Neutrophil (primary cell): ENCODE measurements at regions not wholly inside any gene's neighbourhood (a gene's known extent, or its start where the extent isn't known, plus 50 kb on each side); places are given as distances from the start of the nearest gene placed in this dataset.

ENCODE experiments used
- H3K27ac ChIP-seq: fragments of 200-600 bp; sonication (generic); 2 replicates; pipeline ENCODE4 v1.5.1; 2016; ENCODE audit warnings: mild to moderate bottlenecking, moderate library complexity
- H3K27me3 ChIP-seq: fragments of 200-600 bp; sonication (generic); 2 replicates; pipeline ENCODE4 v1.6.0; 2016; ENCODE audit warnings: mild to moderate bottlenecking
- H3K36me3 ChIP-seq: fragments of 200-600 bp; sonication (generic); 2 replicates; pipeline ENCODE4 v1.5.1; 2017
- H3K4me1 ChIP-seq, 2 experiments: fragments of 200-600 bp in 1 of 2; sonication (generic) in 1 of 2; 1 replicate in 1 of 2; 2 replicates in 1 of 2; pipeline versions ENCODE4 v1.5.1 to v1.6.1; 2013 to 2016; ENCODE audit warnings: low read depth in 1 of 2, low read length in 1 of 2, mild to moderate bottlenecking in 1 of 2, moderate library complexity in 1 of 2; ENCODE audit not compliant: control insufficient read depth in 1 of 2, insufficient read depth in 1 of 2
- H3K4me3 ChIP-seq, 2 experiments: fragments of 200-600 bp in 1 of 2; sonication (generic) in 1 of 2; 1 replicate in 1 of 2; 2 replicates in 1 of 2; pipeline ENCODE4 v1.5.1; 2013 to 2016; ENCODE audit warnings: low read depth in 1 of 2, low read length in 1 of 2, mild to moderate bottlenecking in 1 of 2, moderate library complexity in 1 of 2
- H3K9me3 ChIP-seq: fragments of 200-600 bp; sonication (generic); 2 replicates; pipeline ENCODE4 v1.5.1; 2016
- TF ChIP-seq, protein P1 (sequence below): fragments of 200-600 bp; sonication (generic); IDR thresholded peaks from 2 replicates; pipeline ENCODE4 v1.5.1; 2016; ENCODE audit warnings: antibody characterized with exemption

DNA sequence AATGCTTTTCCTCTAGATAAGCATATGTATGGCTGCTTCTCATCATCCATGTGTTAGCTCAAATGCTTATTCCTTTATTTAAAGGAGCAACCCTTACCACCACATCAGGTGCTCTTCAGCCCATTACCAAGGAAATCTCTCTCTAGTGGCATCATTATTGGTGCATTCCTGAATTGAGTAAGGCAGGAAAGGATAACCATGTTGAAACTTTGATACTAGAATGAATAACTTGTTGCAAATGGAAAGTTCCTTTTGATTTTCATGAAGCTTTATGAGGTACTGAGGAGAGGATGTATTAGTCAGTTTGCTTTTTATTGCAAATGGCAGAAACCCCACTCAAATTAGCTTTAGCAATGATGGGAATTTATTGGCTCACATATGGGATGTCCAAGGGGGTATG is 212.3 kb upstream of the FGF13 start:
- Histone ChIP-seq H3K4me1 (peaks cover 5 to 10% of the 10 kb centered on the region in 2 experiments), H3K27me3 (no peaks in the 10 kb centered on the region), H3K9me3 (no peaks in the 10 kb centered on the region), H3K36me3 (no peaks in the 10 kb centered on the region), H3K27ac (no peak overlapping the region), H3K4me3 (no peak overlapping the region)
- TF ChIP-seq, protein P1, sequence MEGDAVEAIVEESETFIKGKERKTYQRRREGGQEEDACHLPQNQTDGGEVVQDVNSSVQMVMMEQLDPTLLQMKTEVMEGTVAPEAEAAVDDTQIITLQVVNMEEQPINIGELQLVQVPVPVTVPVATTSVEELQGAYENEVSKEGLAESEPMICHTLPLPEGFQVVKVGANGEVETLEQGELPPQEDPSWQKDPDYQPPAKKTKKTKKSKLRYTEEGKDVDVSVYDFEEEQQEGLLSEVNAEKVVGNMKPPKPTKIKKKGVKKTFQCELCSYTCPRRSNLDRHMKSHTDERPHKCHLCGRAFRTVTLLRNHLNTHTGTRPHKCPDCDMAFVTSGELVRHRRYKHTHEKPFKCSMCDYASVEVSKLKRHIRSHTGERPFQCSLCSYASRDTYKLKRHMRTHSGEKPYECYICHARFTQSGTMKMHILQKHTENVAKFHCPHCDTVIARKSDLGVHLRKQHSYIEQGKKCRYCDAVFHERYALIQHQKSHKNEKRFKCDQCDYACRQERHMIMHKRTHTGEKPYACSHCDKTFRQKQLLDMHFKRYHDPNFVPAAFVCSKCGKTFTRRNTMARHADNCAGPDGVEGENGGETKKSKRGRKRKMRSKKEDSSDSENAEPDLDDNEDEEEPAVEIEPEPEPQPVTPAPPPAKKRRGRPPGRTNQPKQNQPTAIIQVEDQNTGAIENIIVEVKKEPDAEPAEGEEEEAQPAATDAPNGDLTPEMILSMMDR = no peak

DNA sequence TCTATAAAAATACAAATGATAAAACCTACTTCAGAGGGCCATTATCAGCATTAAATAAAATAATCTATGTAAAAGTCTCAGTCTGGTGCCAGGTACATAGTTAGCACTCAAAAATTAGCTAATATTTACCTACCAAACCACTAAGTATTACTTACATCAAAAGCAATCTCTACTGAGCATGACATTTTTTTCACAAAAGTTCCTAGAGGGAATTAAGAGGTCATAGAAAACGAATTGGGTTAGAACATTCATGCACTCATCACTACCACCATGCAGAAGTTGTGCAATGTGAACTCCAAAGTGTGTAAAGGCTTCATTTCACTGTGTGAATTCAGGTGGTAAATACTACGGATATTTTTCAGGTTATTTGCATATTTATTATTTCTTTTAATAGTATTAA is 209.5 kb upstream of the FGF13 start:
- H3K4me1 ChIP-seq = peaks cover 5 to 10% of the 10 kb centered on the region in 2 experiments
- no peak overlapping the region for H3K4me3 ChIP-seq
- no peak overlapping the region for H3K27ac ChIP-seq
- TF ChIP-seq, protein P1 = no peak
- H3K36me3 ChIP-seq = no peaks in the 10 kb centered on the region
- H3K27me3 ChIP-seq = no peaks in the 10 kb centered on the region
- H3K9me3 ChIP-seq = no peaks in the 10 kb centered on the region

DNA sequence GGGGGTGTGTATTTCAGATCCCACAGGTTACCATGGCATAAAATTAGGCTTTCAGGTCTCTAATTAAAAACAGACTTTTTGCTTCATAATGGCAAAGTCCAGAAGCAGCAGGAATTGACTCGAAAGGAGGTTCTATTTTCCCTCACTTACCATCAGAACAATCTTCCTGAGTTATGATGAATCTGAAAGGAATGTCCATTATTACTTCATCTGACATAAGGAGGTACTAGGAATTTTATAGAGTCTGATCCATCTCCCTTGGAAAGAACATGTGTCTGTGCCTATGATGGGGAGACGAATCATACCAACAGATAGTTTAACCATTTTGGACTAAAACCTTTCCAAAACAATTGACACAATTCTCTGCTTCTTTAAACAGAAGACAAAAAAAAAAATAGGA is 206.3 kb upstream of the FGF13 start:
- H3K4me1 ChIP-seq = no peaks in the 10 kb centered on the region
- H3K9me3 ChIP-seq = no peaks in the 10 kb centered on the region
- no peak overlapping the region for H3K27ac ChIP-seq
- no peaks in the 10 kb centered on the region for H3K36me3 ChIP-seq
- TF ChIP-seq, protein P1 = no peak
- H3K27me3 ChIP-seq = no peaks in the 10 kb centered on the region
- H3K4me3 ChIP-seq = no peak overlapping the region

DNA sequence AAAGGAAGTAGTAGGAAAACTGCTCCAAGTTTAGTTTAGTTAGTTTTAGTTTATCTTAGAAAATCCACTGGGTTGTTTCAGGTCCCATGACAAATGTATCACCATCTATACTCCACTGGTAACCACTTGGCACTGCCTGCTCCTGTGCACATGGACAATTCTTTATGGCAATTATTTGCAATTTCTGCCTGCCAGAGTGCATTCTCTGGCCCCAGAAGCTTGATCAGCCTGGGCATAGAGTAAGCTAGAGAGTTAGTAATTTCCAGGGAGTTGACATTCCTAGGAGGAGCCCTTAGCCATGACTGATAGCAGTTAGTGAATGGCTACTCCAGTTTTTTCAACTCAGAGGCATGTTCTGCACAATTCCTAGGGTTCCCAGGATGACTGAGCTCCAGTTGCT is 203.2 kb upstream of the FGF13 start:
- no peaks in the 10 kb centered on the region for H3K36me3 ChIP-seq
- H3K9me3 ChIP-seq = no peaks in the 10 kb centered on the region
- H3K27me3 ChIP-seq = no peaks in the 10 kb centered on the region
- no peak overlapping the region for H3K27ac ChIP-seq
- TF ChIP-seq, protein P1 = no peak
- no peak overlapping the region for H3K4me3 ChIP-seq
- no peaks in the 10 kb centered on the region for H3K4me1 ChIP-seq

DNA sequence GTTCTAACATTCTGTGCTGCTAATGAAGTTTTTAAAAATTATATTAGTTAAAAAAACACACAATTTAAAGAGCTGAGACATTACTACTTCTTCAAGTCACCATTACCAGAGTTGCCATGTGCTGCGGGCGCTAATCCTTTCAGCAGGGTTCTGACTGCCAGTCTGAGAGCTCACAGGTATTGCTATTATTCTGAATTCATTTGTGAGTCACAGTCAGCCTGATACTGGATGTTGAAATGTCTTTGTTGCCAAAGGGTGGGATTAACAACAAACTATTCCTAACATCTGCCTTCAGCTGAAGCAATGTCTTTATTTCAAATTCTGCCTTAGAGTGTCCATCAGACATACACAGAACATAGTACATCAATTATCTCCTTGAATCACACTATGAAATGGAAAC is 197.1 kb upstream of the FGF13 start:
- Histone ChIP-seq H3K27me3 (no peaks in the 10 kb centered on the region), H3K4me1 (no peaks in the 10 kb centered on the region), H3K4me3 (no peak overlapping the region), H3K36me3 (no peaks in the 10 kb centered on the region), H3K9me3 (no peaks in the 10 kb centered on the region), H3K27ac (no peak overlapping the region)
- TF ChIP-seq, protein P1 = no peak
